GM12865 (cell line): ENCODE measurements at regions not wholly inside any gene's neighbourhood (a gene's known extent, or its start where the extent isn't known, plus 50 kb on each side); places are given as distances from the start of the nearest gene placed in this dataset.

Source experiments
- DNase-seq: peaks from one replicate; pipeline ENCODE4 v3.0.0; 2010; ENCODE audit warnings: low read depth
- H3K4me3 ChIP-seq: 2 replicates; pipeline ENCODE4 v1.5.1; 2011; ENCODE audit warnings: mild to moderate bottlenecking, low read depth, low read length, control low read depth
- CTCF ChIP-seq: IDR thresholded peaks from 2 replicates; pipeline ENCODE4 v1.5.1; 2011; ENCODE audit warnings: low read length, control low read depth, low read depth, inconsistent platforms; ENCODE audit not compliant: insufficient read depth; ENCODE audit errors: missing control alignments

GRCh38 chr9:109579191-109579948, 81.3 kb upstream of the PTPN3 start:
- no peak for TF ChIP-seq CTCF
- no peak overlapping the region for H3K4me3 ChIP-seq
- no peak for DNase-seq

- TF ChIP-seq CTCF = no peak
- DNase-seq = no peak
- H3K4me3 ChIP-seq = no peak overlapping the region
Observed at GRCh38 chr9:109582386-109582785, 84.3 kb upstream of the PTPN3 start.

GRCh38 chr9:109584205-109584604, 86.1 kb upstream of the PTPN3 start:
- no peak overlapping the region for H3K4me3 ChIP-seq
- no peak for TF ChIP-seq CTCF
- no peak for DNase-seq

- DNase-seq = no peak
- H3K4me3 ChIP-seq = no peak overlapping the region
- no peak for TF ChIP-seq CTCF
Observed at GRCh38 chr9:109585796-109586195, 87.7 kb upstream of the PTPN3 start.

GRCh38 chr9:109586993-109587392, 88.9 kb upstream of the PTPN3 start:
- TF ChIP-seq CTCF = no peak
- no peak for DNase-seq
- H3K4me3 ChIP-seq = no peak overlapping the region

GRCh38 chr9:109588415-109588814, 90.3 kb upstream of the PTPN3 start:
- DNase-seq = no peak
- no peak for TF ChIP-seq CTCF
- H3K4me3 ChIP-seq = no peak overlapping the region

- TF ChIP-seq CTCF = no peak
- DNase-seq = no peak
- H3K4me3 ChIP-seq = no peak overlapping the region
Observed at GRCh38 chr9:109590966-109591365, 92.9 kb upstream of the PTPN3 start.
